Left lung (tissue), 4 donors: ENCODE measurements at regions not wholly inside any gene's neighbourhood (a gene's known extent, or its start where the extent isn't known, plus 50 kb on each side); places are given as distances from the start of the nearest gene placed in this dataset.

Experiments
- ATAC-seq: fragments of 200-7000 bp; cut with Tn5 transposase; one replicate; pipeline ENCODE4 v1.9.1; 2020; ENCODE audit warnings: moderate library complexity
- DNase-seq, 4 donors: peaks; one replicate each; pipeline ENCODE4 v3.0.0-alpha.2; 2013 to 2020
- H3K27ac ChIP-seq, 2 donors: fragments of 200-600 bp; sonication (generic) in 1 of 2; one replicate each; pipeline versions ENCODE4 v1.5.0 to v1.8.0; 2020 to 2021
- H3K27me3 ChIP-seq, 2 donors: fragments of 200-600 bp; sonication (generic) in 1 of 2; one replicate each; pipeline versions ENCODE4 v1.5.0 to v1.8.0; 2020 to 2021
- H3K36me3 ChIP-seq, 2 donors: fragments of 200-600 bp; sonication (generic) in 1 of 2; one replicate each; pipeline versions ENCODE4 v1.5.0 to v1.8.0; 2020 to 2021
- H3K4me1 ChIP-seq, 2 donors: fragments of 200-600 bp; one replicate each; pipeline ENCODE4 v1.8.0; 2021
- H3K4me3 ChIP-seq, 2 donors: fragments of 200-600 bp; sonication (generic) in 1 of 2; one replicate each; pipeline versions ENCODE4 v1.5.0 to v1.8.0; 2020 to 2021; ENCODE audit warnings: mild to moderate bottlenecking in 1 of 2
- H3K9me3 ChIP-seq, 2 donors: fragments of 200-600 bp; sonication (generic) in 1 of 2; one replicate each; pipeline versions ENCODE4 v1.5.0 to v1.8.0; 2020 to 2021
- intact Hi-C, 2 donors: fragments of 100-400 bp; cut with DNase I; formaldehyde crosslinking; loops; one replicate each; pipeline versions ENCODE4 v1.11.2 to v1.14.2; 2022
- TF ChIP-seq, protein P1 (sequence below), 2 donors: fragments of 200-600 bp; sonication (generic) in 1 of 2; IDR thresholded peaks; one replicate each; pipeline versions ENCODE4 v1.5.0 to v1.8.0; 2021; ENCODE audit warnings: antibody characterized with exemption in 2 of 2
- donor health status: DM: no; HTN: yes; CAD: no.
- donor health status: DM: no; HTN: no; CAD: no.

DNA sequence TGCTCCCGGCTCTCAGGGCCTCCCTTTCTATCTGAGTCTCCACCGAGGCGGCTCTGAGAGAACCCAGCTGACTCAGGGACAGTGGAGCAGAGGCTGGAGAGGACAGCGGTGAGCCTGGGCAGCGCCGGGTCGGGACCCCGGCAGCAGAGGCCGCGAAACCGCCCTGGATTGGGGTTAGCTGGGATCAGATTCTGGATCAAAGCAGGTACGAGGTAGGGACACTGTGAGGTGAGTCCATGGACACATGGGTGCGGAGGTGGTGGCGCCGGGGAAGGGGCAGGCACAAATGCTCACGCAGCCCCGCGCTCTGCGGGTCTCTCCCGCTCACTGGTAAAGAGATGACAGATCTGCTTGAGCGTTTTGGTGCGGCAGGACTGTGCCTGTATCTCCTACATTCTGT, 146.4 kb upstream of the GGTLC1 start:
- ATAC-seq (no peak), DNase-seq (no peak)
- no peaks in the 10 kb centered on the region for H3K27me3 ChIP-seq
- no peaks in the 10 kb centered on the region for H3K36me3 ChIP-seq
- H3K4me1 ChIP-seq: no peaks in the 10 kb centered on the region
- H3K27ac ChIP-seq: no peak overlapping the region
- no peaks in the 10 kb centered on the region for H3K9me3 ChIP-seq
- TF ChIP-seq, protein P1, sequence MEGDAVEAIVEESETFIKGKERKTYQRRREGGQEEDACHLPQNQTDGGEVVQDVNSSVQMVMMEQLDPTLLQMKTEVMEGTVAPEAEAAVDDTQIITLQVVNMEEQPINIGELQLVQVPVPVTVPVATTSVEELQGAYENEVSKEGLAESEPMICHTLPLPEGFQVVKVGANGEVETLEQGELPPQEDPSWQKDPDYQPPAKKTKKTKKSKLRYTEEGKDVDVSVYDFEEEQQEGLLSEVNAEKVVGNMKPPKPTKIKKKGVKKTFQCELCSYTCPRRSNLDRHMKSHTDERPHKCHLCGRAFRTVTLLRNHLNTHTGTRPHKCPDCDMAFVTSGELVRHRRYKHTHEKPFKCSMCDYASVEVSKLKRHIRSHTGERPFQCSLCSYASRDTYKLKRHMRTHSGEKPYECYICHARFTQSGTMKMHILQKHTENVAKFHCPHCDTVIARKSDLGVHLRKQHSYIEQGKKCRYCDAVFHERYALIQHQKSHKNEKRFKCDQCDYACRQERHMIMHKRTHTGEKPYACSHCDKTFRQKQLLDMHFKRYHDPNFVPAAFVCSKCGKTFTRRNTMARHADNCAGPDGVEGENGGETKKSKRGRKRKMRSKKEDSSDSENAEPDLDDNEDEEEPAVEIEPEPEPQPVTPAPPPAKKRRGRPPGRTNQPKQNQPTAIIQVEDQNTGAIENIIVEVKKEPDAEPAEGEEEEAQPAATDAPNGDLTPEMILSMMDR (IDR thresholded peaks at IDR 0.05): no peak
- intact Hi-C loops: no loop called here
- no peak overlapping the region for H3K4me3 ChIP-seq

DNA sequence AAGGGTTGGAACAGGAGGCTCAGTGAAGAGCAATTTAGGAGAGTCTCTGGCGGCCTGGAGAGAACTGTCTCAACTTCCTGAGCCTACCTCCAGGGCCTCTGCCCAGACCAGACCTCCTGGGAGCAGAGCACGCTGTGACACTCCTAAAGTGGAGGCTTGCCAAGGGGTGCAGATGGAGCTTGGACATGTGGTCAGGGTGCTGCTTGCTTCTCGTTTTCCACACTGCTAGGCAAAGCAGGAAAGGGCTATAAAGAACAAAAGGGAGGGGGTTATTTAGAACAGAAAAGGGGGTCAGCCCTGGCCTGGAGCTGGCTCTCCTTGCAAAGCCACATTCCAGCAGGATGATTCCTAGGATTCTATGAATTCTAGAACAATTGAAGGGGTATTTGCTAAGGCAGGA, 145.7 kb upstream of the GGTLC1 start:
- no peak for ATAC-seq
- no peak overlapping the region for H3K4me3 ChIP-seq
- intact Hi-C loops: no loop called here
- TF ChIP-seq, protein P1 (IDR thresholded peaks at IDR 0.05): no peak
- no peaks in the 10 kb centered on the region for H3K27me3 ChIP-seq
- no peaks in the 10 kb centered on the region for H3K4me1 ChIP-seq
- H3K36me3 ChIP-seq: no peaks in the 10 kb centered on the region
- no peak for DNase-seq
- no peaks in the 10 kb centered on the region for H3K9me3 ChIP-seq
- no peak overlapping the region for H3K27ac ChIP-seq

DNA sequence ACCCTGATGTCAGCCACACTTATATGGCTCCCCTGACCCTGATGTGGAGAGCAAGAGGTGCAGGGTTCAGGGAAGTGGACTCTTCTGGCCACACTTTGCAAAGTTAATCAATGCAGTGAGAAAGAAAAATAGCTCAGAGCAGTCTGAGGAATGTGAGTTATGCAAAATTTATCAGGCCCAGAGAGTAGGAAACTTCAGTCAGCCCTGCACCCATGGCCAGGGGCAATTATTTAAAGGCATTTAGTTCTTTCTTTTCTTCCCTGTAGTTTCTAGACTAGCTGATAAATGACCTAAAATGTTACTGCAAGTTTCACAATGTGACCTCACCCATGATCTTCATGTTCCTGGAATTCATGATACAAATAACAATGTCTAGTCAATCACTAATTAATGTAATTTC, 143.7 kb upstream of the GGTLC1 start:
- Histone ChIP-seq H3K9me3 (no peaks in the 10 kb centered on the region), H3K27ac (no peak overlapping the region), H3K4me3 (no peak overlapping the region), H3K27me3 (no peaks in the 10 kb centered on the region), H3K4me1 (no peaks in the 10 kb centered on the region), H3K36me3 (no peaks in the 10 kb centered on the region)
- intact Hi-C loops: no loop called here
- ATAC-seq (no peak), DNase-seq (no peak)
- TF ChIP-seq, protein P1 (IDR thresholded peaks at IDR 0.05): no peak

DNA sequence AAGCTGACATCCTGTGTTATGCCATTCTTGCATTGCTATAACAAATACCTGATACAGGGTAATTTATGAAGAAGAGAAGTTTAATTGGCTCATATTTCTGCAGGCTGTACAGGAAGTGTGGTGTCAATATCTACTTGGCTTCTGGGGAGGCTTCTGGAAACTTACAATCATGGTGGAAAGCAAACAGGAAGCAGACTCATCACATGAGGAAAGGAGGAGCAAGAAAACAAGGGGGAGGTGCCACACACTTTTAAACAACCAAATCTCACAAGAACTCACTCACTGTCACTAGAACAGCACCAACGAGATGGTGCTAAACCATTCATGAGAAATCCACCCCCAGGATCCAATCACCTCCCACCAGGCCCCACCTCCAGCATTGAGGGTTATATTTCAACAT, 143.1 kb upstream of the GGTLC1 start:
- TF ChIP-seq, protein P1 (IDR thresholded peaks at IDR 0.05): no peak
- ATAC-seq (no peak), DNase-seq (no peak)
- H3K9me3 ChIP-seq: no peaks in the 10 kb centered on the region
- no peak overlapping the region for H3K27ac ChIP-seq
- H3K36me3 ChIP-seq: no peaks in the 10 kb centered on the region
- no peaks in the 10 kb centered on the region for H3K4me1 ChIP-seq
- no peaks in the 10 kb centered on the region for H3K27me3 ChIP-seq
- intact Hi-C loops: no loop called here
- H3K4me3 ChIP-seq: no peak overlapping the region

DNA sequence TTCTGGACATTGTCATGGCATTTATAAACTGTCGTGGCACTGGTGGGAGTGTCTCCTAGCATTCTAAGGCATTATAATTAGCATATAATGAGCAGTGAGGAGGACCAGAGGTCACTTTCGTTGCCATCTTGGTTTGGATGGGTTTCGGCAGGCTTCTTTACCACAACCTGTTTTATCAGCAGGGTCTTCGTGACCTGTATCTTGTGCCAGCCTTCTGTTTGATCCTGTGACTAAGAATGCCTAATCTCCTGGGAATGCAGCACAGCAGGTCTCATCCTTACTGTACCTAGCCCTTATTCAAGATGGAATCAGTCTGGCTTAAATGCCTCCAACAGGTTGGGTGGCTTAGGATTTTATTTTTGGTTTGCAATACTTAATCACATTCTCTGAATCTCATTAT, 142.7 kb upstream of the GGTLC1 start:
- ATAC-seq: no peak
- Histone ChIP-seq H3K27me3 (no peaks in the 10 kb centered on the region), H3K27ac (no peak overlapping the region), H3K36me3 (no peaks in the 10 kb centered on the region), H3K4me3 (no peak overlapping the region), H3K9me3 (peaks cover 0 to 2% of the 10 kb centered on the region in 2 donors), H3K4me1 (no peaks in the 10 kb centered on the region)
- intact Hi-C loops: no loop called here
- no peak for DNase-seq
- TF ChIP-seq, protein P1 (IDR thresholded peaks at IDR 0.05): no peak
